GM19043 (cell line): ENCODE measurements at regions not wholly inside any gene's neighbourhood (a gene's known extent, or its start where the extent isn't known, plus 50 kb on each side); places are given as distances from the start of the nearest gene placed in this dataset.

Experiments
- ATAC-seq: cut with Tn5 transposase; IDR thresholded peaks from one replicate; pipeline ENCODE4 v1.9.1; 2021; ENCODE audit warnings: low read depth; ENCODE audit not compliant: unreplicated experiment

DNA sequence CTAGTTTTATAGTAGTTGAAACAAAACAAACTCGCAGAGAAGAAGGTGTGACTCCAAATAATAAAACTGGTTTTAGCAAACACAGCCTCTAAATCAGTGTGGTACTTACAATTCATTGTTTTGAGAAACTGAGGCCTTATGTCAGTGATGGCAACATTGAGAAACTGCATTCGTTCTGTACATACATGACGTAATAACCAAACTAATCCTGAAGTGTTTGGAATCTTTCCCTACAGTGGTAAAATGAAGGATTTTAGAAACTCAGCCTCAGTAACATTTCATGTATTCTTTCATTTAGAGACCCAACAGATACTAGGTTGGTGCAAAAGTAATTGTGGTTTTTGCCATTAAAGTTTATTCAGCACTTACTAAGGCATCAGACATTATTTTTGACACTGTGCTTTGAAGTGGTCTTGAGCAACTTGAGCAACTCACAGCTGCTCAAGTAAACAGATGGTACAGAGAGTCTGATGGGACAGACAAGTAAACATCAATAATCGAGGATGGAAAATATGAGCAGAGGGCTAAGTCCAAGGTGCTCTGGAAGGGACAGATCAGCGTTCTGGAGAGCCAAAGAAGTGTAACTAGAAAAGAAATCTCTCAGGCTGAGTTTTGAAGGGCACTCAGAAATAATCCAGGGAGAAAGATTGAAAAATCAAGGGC is 390.8 kb upstream of the BOD1L1 start:
- ATAC-seq: no peak

DNA sequence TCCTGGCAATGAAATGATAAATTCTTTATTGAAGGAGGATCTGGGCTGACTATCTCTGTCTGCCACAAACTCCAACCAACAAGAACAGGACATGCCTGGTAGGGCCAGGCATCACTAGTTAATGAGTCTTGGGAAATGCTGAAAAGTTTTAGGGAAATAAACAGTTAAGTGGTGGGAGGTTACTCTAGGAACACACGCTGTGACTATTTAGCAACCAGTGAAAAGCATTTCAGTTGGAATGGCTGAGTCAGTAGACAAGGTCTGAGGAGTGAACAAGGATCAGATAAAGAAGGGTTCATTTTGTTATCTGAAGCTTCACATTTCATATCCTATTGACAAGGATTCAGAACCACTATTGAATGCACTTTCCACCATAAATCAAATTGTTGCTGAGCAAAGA is 394.9 kb upstream of the BOD1L1 start:
- ATAC-seq: no peak

DNA sequence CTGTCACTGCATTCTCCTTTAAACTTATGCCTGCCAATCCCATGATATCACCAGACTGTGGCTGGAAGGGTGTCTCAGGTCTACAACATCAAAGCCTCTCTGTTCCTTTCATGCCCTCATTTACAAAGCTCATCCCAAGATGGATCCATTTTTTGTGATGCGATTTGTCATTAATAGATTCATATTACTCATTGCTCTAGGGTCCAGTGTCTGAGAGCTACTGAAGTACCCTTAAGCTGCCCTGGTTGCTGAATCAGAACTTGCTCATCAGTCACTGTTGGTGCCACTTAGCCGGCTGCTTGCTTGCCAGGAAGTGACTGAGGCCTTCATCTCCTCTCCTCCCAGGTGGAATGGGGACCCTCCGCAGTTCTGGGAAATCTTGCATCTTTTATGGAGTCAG is 395.5 kb upstream of the BOD1L1 start:
- no peak for ATAC-seq

DNA sequence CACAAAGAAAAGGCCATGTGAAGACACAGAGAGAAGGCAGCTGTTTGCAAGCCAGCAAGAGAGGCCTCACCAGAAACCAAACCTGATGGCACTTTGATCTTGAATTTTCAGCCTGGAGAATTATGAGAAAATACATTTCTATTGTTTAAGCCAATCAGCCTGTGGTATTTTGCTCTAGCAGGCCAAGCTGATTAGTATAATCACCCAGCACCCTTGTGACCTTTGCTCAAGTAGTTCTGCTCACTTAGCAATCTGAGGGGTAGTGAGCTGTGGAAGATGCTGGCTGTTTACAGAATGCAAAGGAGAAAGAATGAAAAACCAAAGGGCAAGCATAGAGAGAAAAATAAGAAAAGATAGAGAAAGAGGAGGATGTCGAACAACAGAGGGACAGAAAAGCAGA is 396.4 kb upstream of the BOD1L1 start:
- ATAC-seq: no peak

DNA sequence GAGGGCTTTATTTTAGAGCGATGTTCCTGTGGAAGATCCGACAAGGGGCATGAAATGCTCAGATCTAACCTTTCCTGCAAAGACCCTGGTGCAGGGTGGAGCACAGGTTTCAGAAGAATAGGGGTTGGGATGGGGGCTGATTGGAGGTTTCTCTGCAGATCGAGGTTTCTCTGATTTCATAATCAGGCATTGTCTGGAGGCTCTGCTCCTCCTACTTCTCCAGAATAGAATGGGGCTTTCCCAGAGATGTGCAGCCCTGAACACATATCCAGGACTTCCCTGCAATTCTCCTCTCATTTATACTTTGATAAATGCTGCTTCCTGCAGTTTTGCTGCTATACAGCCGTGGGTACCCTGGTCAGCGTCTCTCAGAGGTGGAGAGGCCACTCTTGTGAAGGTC is 397.6 kb upstream of the BOD1L1 start:
- ATAC-seq: no peak

DNA sequence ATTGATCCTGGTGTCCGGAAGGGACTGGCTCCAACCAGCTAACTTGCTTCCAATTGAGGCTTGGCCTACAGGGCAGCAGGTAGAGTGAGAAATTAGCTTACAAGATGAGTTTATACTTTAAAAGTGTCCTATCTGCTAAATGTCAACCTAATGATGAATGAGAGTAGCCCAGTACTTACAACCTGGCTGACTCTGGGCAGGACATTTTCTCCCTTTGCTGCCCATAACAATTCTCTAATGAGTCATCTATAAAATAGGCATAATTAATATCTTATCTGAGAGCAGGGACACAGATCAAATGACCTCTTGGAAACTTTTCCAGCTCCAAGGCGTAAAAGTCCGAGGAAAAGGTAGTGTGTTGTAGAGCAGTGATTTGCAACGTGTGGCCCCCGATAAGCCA is 398.4 kb upstream of the BOD1L1 start:
- no peak for ATAC-seq

DNA sequence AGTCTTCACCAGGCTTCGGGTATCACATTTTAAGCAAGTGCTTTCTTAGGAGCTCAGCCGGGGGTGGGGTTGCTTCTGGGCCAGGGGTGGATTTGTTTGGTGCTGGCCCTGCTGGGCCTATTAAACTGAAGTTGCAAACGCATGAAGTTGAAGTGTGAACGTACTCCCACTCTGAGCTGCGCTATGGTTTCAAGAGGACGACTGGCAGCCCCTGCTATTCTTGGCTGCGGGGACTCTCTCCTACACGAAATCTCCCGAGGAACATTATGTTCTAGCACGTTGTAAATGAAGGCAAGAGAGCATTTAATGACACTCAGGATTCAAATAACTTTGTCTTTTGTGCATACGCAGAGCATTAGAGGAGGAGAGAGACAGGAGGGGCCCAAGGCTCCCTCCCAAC is 401.3 kb upstream of the BOD1L1 start:
- no peak for ATAC-seq

DNA sequence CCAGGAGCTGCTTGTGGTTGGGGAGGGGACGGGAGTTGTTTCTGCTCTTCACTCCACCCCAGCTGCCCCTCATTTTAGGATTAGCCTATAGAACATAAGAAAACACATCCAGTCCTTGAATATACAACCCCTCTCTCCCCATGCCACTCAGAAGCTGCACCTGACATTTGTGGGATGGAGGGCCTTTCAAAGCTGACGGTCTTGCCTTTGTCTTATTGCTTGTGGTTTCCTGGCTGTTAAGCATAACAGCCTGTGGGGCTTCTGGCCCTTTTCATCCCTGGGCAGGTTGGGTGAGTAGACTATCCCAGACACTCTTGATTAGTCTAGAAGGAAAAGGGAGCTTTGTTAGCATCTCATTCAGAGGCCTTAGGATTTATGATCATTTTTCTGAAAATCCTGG is 407.6 kb upstream of the BOD1L1 start:
- no peak for ATAC-seq

DNA sequence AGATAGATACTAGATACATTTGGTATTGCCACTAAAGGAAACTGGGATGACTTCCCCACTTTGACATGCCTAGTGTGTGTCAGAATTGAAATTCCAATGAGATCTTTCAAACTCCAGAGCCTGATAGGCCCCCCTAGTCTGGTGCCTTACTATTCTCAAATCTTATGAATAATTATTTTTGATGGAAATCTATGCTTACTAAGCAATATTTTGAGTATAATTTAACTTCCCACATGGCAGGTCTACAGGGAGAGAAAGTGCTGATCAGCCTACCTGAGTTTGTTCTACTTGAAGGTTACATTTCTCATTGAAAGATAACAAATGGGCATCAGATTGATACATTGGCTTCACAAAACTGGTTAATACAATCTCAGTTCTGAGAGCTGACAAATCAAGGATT is 415.7 kb upstream of the BOD1L1 start:
- ATAC-seq: no peak

DNA sequence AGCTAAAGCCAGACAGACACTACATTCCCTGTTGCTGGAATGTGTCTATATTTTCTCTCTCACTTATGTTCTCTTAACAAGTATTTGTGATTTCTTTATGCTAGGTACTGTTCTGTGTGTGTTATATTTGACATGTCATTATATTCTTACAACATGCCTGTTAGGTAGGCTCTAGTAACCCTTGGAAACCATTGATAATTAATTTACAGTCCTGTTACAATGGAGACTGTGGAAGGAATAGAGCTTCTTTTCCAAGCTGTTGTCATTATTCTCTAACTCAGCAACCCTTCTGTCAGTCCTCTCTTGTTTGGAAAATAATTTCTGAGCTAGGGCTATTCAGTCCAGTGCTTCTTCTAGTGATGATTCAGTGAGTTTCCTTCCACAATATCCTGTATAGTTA is 419.1 kb upstream of the BOD1L1 start:
- ATAC-seq: no peak

DNA sequence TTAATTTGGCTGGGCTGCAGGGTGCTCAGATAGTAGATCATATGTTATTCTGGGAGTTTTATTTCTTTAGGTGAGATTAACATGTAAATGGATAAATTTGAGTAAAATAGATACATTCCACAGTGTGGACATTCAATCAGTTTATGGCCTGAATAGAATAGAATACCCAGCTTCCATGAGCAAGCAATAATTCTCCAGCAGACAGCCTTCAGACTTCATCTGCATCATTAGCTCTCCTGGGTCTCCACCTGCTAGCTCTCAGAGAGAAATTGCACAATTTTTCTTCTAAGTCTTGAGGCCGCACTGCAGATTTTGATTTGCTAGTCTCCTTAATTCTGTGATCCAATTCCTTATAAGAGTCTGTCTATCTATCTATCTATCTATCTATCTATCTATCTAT is 420.3 kb upstream of the BOD1L1 start:
- ATAC-seq: no peak

DNA sequence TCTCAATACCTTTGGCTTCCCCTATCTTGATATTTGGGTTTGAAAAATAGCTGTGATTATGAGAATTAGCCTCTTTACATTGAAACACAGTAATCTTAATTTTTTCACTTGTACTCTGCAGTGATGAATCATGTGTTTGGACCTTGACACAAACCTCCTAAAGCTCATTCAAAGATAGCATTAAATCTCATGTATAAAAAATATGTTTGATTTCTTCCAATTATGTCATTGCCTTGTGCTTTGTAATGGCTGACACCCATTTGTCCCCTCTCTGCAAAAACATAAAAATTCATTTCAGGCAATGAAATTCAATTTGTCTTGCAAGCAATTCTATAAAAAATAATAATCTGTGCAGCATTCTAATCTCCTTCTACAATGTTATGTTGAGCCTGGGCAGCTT is 422.4 kb upstream of the BOD1L1 start:
- no peak for ATAC-seq

DNA sequence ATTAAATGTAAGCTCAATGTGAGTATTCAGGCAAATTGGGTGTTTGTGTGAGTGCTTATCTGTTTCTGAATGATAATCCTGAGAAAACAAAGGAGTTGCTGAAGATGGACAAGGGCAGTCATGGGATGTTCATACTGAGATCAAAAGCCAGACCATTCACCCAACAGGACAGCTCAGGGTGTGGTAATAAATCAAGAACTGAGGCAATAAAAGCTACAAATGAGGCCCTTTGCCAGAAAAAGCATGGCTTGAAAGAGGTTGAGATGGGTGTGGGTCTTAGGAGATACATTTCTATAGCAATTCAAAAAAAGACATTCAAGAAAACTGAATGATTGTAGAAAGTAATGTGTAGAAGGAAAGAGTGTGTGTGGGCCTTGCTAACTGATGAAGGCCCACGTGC is 425.8 kb upstream of the BOD1L1 start:
- ATAC-seq: no peak

DNA sequence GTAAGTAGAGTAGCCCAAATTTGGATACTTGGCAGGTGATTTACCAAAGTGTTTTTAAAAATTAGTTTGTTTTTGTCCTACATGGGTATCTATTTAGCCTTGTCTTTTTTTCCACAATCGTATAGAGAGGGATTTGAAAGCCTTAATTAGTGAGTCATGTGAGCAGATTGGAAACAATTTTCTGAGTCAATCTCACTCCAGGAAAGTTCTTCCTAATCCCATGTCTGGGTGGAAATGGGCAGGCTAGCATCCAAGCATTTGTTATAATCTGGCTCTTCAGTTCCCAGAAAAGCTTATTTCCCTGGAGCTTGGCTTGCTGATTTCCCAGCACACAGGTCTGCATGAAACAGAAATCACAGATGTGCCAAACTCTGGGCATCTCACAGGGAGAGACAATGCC is 426.9 kb upstream of the BOD1L1 start:
- no peak for ATAC-seq

DNA sequence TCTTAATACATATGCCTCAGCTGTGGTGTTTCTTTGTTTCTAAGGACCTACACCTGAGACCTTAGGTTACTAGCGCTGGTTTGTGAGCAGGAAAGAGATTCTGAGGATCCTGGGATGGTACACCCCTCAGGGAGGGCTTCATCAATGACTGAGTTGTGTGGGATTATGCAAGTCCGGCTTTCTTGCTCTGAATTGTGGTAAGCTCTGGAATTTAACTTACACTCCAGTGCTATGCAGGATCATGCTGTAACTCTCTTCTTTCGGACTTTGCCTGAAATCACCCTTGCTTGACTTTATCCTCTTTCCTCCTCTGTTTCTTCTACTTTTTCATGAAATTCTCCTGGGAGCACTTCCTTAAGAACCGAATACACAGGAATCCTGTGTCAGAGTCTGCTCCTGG is 431.5 kb upstream of the BOD1L1 start:
- ATAC-seq: no peak

DNA sequence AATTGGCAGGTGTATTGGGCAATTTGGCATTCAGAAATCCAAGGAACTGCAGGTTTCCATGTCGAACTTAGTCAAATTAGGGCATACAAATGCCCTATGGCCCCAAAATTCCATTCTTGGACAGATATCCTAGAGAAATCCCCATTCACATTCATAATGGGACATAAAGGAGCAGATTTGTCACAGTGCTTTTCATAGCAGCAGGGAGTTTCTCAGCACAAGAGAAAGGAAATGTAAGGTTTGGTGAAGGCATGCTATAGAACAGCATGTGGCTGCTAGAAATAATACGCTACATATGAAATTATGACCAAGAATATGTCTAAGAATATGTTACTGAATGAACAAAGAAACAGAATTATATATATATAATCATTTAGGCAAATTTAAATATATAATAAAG is 437.5 kb upstream of the BOD1L1 start:
- ATAC-seq: no peak

DNA sequence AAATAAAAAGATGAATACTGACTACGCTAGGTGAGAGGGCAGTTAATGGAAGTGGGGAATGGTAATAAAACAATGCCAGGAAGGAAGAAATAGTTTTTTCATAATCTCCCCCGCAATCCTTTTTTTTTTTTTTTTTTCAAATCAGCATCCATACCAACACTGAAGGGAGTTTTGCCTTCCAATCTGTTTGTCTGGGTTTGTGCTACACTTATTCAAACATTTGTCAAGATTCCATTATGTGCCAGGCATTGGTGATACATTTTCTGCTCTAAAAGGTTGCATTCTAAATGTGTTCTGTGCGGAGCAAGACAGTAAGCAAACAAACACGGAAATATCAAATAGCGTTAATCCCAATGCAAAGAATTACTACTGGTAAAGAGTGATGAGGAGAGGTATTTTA is 437.9 kb upstream of the BOD1L1 start:
- no peak for ATAC-seq

DNA sequence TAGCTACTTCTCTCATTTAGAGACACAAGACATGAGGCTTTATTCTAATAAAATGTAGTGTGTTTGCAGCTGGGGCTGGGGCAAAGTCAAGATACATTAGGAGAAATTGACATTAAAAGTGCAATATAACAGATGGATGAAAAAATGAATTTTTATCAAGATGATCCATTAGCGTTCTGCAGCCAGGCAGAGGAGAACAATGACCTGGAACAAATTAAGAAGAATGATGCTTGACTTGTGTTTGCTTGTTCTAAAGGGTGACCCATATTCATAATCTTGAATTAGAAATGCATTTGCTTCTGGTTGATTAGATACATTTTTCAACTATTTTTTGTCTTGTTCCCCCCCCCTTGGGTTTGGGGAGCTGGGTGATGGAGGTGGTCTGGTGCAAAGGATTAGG is 439.5 kb upstream of the BOD1L1 start:
- ATAC-seq: no peak

DNA sequence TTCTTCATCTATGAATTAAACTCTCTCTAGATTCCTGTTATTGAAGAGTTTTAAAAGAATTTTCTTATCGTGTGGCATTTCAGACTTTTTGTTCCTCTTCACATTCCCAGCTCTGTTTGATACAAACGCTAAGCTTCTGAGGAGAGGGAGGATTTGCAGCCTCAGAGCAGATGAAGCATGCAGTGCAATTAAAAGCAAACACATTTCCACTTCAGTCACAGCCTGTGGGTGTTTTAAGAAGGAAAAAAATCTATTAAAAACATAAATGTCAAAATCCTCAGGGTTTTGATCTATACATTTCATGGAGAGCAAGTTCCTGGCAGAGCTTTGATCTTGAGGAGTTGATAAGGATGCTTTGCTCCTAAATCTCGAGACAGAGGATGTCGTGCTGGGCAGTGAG is 442.4 kb upstream of the BOD1L1 start:
- no peak for ATAC-seq

DNA sequence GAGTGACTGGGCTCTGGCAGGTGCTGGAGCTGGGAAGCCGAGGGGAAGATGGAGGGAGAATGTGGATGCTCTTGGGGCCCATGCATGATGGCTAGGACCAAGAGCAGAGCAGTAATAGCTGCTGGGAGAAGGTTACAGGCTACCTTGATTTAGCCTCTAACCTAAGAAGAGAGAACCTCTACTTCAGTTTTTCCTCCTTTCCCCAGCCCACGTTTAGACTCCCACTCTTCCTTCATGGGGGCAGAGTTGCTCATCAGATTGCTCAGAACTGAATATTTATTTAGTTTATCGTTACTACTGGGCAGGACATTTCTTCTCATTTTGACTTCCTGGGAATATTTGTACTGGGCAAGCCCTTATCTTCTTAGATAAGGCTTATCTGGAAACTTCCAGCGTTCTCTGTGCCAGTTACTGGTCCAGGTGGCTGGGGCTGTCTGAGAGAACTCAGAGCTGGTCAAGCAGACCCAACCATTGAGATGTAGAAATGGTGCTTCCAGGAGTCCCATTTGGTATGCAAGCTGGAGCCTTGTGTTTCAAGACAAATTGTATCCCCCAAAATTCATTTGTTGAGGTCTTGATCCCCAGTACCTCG is 442.9 kb upstream of the BOD1L1 start:
- ATAC-seq: no peak

DNA sequence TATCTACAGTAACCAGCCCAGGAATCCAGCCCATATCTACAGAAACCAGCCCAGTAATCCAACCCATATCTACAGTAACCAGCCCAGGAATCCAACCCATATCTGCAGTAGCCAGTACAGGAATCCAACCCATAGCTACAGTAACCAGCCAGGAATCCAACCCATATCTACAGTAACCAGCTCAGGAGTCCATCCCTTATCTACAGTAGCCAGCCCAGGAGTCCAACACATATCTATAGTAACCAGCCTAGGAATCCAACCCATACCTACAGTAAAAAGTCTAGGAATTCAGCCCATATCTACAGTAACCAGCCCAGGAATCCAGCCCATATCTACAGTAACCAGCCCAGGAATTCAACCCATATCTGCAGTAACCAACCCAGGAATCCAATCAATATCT is 445.0 kb upstream of the BOD1L1 start:
- no peak for ATAC-seq

DNA sequence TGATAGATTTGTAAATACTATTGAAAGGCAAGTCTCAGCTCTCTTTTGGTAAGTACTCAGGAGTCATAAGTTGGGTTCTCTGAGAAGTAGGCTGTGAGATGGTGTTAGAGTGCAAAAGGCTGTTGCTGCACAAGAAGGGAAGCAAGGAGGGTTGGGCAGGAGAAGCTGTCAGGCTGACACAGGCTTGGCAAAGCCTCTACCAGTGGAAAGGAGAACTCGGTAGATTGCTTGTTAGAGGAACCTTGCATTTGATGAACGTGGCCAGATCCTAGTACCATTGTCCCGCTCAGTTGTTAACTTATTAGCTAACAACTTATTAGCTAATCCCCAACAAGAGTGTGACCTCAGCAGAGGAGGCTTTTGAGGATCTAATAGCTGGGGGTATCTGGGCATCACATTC is 449.3 kb upstream of the BOD1L1 start:
- no peak for ATAC-seq

DNA sequence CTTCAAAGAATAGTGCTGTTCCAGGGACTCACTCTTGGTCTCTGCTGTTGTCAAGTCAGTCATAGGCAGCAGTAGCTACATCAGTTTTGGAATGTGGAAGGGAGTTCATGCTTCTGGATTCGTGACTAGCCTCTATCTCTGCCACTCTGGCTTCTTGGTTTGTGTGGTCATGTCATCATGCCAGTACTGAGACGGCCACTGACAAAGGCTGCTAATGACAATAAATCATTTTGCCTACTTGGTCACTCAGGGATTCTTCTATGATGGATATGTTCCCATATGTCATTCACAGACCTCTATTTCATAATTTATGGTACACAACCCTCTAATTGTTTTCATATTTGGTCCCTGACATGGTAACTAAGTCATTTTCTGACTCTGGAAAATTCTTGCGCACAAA is 450.8 kb upstream of the BOD1L1 start:
- no peak for ATAC-seq
